Neural progenitor cell (in vitro differentiated cells): ENCODE measurements at regions not wholly inside any gene's neighbourhood (a gene's known extent, or its start where the extent isn't known, plus 50 kb on each side); places are given as distances from the start of the nearest gene placed in this dataset.

ENCODE experiments used
- EZH2phosphoT487 ChIP-seq: fragments of 200-600 bp; sonication (generic); IDR thresholded peaks from 2 replicates; pipeline ENCODE4 v1.6.1; 2017; ENCODE audit warnings: antibody characterized with exemption
- TF ChIP-seq, protein P1 (sequence below): fragments of 200-600 bp; sonication (generic); IDR thresholded peaks from 2 replicates; pipeline ENCODE4 v1.5.1; 2017; ENCODE audit warnings: antibody characterized with exemption, mild to moderate bottlenecking

DNA sequence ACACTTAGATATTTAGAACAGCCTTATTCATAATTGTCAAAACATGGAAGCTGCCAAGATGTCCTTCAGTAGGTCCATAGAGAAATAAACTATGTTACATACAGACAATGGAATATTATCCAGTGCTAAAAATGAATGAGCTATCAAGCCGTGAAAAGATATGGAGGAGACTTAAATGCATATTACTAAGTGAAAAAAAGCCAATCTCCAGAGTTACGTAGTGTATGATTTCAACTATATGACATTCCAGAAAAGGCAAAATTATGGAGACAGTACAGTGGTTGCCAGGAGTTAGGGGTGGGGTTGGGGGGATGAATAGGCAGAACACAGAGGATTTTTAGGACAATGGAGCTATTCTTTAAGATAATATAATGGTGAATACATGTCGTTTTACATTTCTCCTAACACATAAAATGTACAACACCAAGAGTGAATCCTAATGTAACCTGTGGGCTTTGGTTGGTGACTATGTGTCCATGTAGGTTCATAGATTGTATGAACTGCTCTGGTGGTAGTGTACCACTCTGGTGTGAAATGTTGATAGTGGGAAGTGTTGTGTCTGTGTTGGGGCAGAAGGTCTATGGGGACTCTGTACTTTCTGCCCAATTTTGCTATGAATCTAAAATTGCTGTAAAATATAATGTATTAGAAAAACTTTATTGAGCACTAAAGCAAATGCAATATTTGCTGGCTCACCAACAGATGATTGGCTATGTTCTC is 122.6 kb downstream of the USP22 start:
- TF ChIP-seq, protein P1, sequence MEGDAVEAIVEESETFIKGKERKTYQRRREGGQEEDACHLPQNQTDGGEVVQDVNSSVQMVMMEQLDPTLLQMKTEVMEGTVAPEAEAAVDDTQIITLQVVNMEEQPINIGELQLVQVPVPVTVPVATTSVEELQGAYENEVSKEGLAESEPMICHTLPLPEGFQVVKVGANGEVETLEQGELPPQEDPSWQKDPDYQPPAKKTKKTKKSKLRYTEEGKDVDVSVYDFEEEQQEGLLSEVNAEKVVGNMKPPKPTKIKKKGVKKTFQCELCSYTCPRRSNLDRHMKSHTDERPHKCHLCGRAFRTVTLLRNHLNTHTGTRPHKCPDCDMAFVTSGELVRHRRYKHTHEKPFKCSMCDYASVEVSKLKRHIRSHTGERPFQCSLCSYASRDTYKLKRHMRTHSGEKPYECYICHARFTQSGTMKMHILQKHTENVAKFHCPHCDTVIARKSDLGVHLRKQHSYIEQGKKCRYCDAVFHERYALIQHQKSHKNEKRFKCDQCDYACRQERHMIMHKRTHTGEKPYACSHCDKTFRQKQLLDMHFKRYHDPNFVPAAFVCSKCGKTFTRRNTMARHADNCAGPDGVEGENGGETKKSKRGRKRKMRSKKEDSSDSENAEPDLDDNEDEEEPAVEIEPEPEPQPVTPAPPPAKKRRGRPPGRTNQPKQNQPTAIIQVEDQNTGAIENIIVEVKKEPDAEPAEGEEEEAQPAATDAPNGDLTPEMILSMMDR, result no peak
- TF ChIP-seq EZH2phosphoT487, result no peak
